Thymus (tissue), 11 donors: ENCODE measurements at regions not wholly inside any gene's neighbourhood (a gene's known extent, or its start where the extent isn't known, plus 50 kb on each side); places are given as distances from the start of the nearest gene placed in this dataset.

Source experiments
- DNase-seq, 9 donors: peaks; one replicate each; pipeline ENCODE4 v3.0.0-alpha.2; 2013; ENCODE audit warnings: low spot score in 9 of 9, low read depth in 6 of 9, missing footprints in 1 of 9
- H3K27ac ChIP-seq, 2 donors: one replicate each; pipeline ENCODE4 v1.5.1; 2013; ENCODE audit warnings: control low read depth in 1 of 2, low read depth in 1 of 2, low read length in 1 of 2, mild to moderate bottlenecking in 1 of 2, moderate library complexity in 1 of 2
- H3K27me3 ChIP-seq, 2 donors: one replicate each; pipeline ENCODE4 v1.5.1; 2013; ENCODE audit warnings: low read length in 1 of 2; ENCODE audit not compliant: control insufficient read depth in 2 of 2, insufficient read depth in 1 of 2
- H3K36me3 ChIP-seq, 2 donors: one replicate each; pipeline ENCODE4 v1.5.1; 2013; ENCODE audit warnings: low read length in 1 of 2, mild to moderate bottlenecking in 1 of 2, moderate library complexity in 1 of 2; ENCODE audit not compliant: control insufficient read depth in 2 of 2, insufficient read depth in 2 of 2
- H3K4me1 ChIP-seq, 2 donors: one replicate each; pipeline ENCODE4 v1.5.1; 2013; ENCODE audit warnings: low read length in 2 of 2; ENCODE audit not compliant: control insufficient read depth in 2 of 2, insufficient read depth in 2 of 2
- H3K4me3 ChIP-seq, 2 donors: one replicate each; pipeline ENCODE4 v1.5.1; 2013; ENCODE audit warnings: low read length in 2 of 2, control low read depth in 1 of 2, mild to moderate bottlenecking in 1 of 2
- H3K9me3 ChIP-seq, 2 donors: one replicate each; pipeline ENCODE4 v1.5.1; 2013; ENCODE audit warnings: low read length in 1 of 2, mild to moderate bottlenecking in 1 of 2; ENCODE audit not compliant: control insufficient read depth in 2 of 2, insufficient read depth in 1 of 2
- WGBS: extraction: QIAGEN DNeasy Blood & Tissue Kit; methylation state at CpG from one replicate; pipeline ENCODE4 v1.1.7; 2013; 5-methylcytosine and 5-hydroxymethylcytosine counted together
- donor health status: healthy.

GRCh38 chr6:62465206-62465605 is 179.2 kb upstream of the KHDRBS2 start:
- no peak overlapping the region for H3K27ac ChIP-seq
- 12% methylated on average over 2 of the region's 2 CpGs for WGBS
- DNase-seq: no peak
- no peaks in the 10 kb centered on the region for H3K4me1 ChIP-seq
- no peaks in the 10 kb centered on the region for H3K27me3 ChIP-seq
- H3K4me3 ChIP-seq: no peak overlapping the region
- H3K9me3 ChIP-seq: no peaks in the 10 kb centered on the region
- no peaks in the 10 kb centered on the region for H3K36me3 ChIP-seq

- no peaks in the 10 kb centered on the region for H3K27me3 ChIP-seq
- no peak overlapping the region for H3K27ac ChIP-seq
- no peak for DNase-seq
- no peaks in the 10 kb centered on the region for H3K4me1 ChIP-seq
- 97% methylated on average over 2 of the region's 2 CpGs for WGBS
- no peak overlapping the region for H3K4me3 ChIP-seq
- no peaks in the 10 kb centered on the region for H3K9me3 ChIP-seq
- no peaks in the 10 kb centered on the region for H3K36me3 ChIP-seq
These were observed 166.6 kb upstream of the KHDRBS2 start for GRCh38 chr6:62452586-62452985.

GRCh38 chr6:62446647-62447316 is 160.8 kb upstream of the KHDRBS2 start:
- Histone ChIP-seq H3K4me3 (no peak overlapping the region), H3K27ac (no peak overlapping the region), H3K9me3 (peaks cover 0 to 6% of the 10 kb centered on the region in 2 donors), H3K27me3 (no peaks in the 10 kb centered on the region), H3K4me1 (no peaks in the 10 kb centered on the region), H3K36me3 (no peaks in the 10 kb centered on the region)
- no peak for DNase-seq
- WGBS: 95% methylated on average over 2 of the region's 2 CpGs

GRCh38 chr6:62445521-62445920 is 159.5 kb upstream of the KHDRBS2 start:
- Histone ChIP-seq H3K27ac (no peak overlapping the region), H3K9me3 (peaks cover 0 to 9% of the 10 kb centered on the region in 2 donors), H3K4me1 (no peaks in the 10 kb centered on the region), H3K27me3 (no peaks in the 10 kb centered on the region), H3K36me3 (no peaks in the 10 kb centered on the region), H3K4me3 (no peak overlapping the region)
- WGBS: 95% methylated on average over 9 of the region's 9 CpGs
- DNase-seq: no peak

GRCh38 chr6:62441182-62441581 is 155.2 kb upstream of the KHDRBS2 start:
- H3K4me1 ChIP-seq: no peaks in the 10 kb centered on the region
- H3K36me3 ChIP-seq: no peaks in the 10 kb centered on the region
- H3K9me3 ChIP-seq: peaks cover 0 to 9% of the 10 kb centered on the region in 2 donors
- 90% methylated on average over 1 of the region's 1 CpG for WGBS
- DNase-seq: no peak
- H3K4me3 ChIP-seq: no peak overlapping the region
- no peaks in the 10 kb centered on the region for H3K27me3 ChIP-seq
- no peak overlapping the region for H3K27ac ChIP-seq

- Histone ChIP-seq H3K4me3 (no peak overlapping the region), H3K36me3 (no peaks in the 10 kb centered on the region), H3K4me1 (no peaks in the 10 kb centered on the region), H3K27ac (no peak overlapping the region), H3K27me3 (no peaks in the 10 kb centered on the region), H3K9me3 (no peaks in the 10 kb centered on the region)
- DNase-seq: no peak
- 96% methylated on average over 5 of the region's 5 CpGs for WGBS
These were observed 143.8 kb upstream of the KHDRBS2 start for GRCh38 chr6:62429781-62430180.

GRCh38 chr6:62400521-62401259 is 114.7 kb upstream of the KHDRBS2 start:
- 92% methylated on average over 6 of the region's 6 CpGs for WGBS
- no peaks in the 10 kb centered on the region for H3K4me1 ChIP-seq
- no peaks in the 10 kb centered on the region for H3K27me3 ChIP-seq
- H3K4me3 ChIP-seq: no peak overlapping the region
- no peaks in the 10 kb centered on the region for H3K36me3 ChIP-seq
- no peak for DNase-seq
- no peaks in the 10 kb centered on the region for H3K9me3 ChIP-seq
- H3K27ac ChIP-seq: no peak overlapping the region

GRCh38 chr6:62393608-62394007 is 107.6 kb upstream of the KHDRBS2 start:
- no peaks in the 10 kb centered on the region for H3K27me3 ChIP-seq
- DNase-seq: no peak
- WGBS: 96% methylated on average over 3 of the region's 3 CpGs
- H3K4me3 ChIP-seq: no peak overlapping the region
- H3K4me1 ChIP-seq: no peaks in the 10 kb centered on the region
- no peaks in the 10 kb centered on the region for H3K36me3 ChIP-seq
- no peaks in the 10 kb centered on the region for H3K9me3 ChIP-seq
- H3K27ac ChIP-seq: no peak overlapping the region

GRCh38 chr6:62392291-62392690 is 106.3 kb upstream of the KHDRBS2 start:
- Histone ChIP-seq H3K4me1 (no peaks in the 10 kb centered on the region), H3K27ac (no peak overlapping the region), H3K27me3 (no peaks in the 10 kb centered on the region), H3K36me3 (no peaks in the 10 kb centered on the region), H3K9me3 (no peaks in the 10 kb centered on the region), H3K4me3 (no peak overlapping the region)
- WGBS: 69% methylated on average over 3 of the region's 3 CpGs
- DNase-seq: no peak
